Fibroblast of the aortic adventitia (primary cell): ENCODE measurements at regions not wholly inside any gene's neighbourhood (a gene's known extent, or its start where the extent isn't known, plus 50 kb on each side); places are given as distances from the start of the nearest gene placed in this dataset.
"Not testable (repeated sequence)": the region's sequence is repeated elsewhere in the genome, so short reads cannot be mapped to it uniquely, and the experiment has no call there.

Experiments used
- DNase-seq: peaks from one replicate; pipeline ENCODE4 v3.0.0-alpha.2; 2010; ENCODE audit warnings: low read depth
- H3K4me3 ChIP-seq: 2 replicates; pipeline ENCODE4 v1.5.1; 2011; ENCODE audit warnings: low read depth, mild to moderate bottlenecking, control low read depth, low read length, moderate library complexity
- CTCF ChIP-seq: IDR thresholded peaks from 2 replicates; pipeline ENCODE4 v1.5.1; 2011; ENCODE audit warnings: mild to moderate bottlenecking, low read length, control low read depth, inconsistent platforms; ENCODE audit not compliant: insufficient read depth

DNA sequence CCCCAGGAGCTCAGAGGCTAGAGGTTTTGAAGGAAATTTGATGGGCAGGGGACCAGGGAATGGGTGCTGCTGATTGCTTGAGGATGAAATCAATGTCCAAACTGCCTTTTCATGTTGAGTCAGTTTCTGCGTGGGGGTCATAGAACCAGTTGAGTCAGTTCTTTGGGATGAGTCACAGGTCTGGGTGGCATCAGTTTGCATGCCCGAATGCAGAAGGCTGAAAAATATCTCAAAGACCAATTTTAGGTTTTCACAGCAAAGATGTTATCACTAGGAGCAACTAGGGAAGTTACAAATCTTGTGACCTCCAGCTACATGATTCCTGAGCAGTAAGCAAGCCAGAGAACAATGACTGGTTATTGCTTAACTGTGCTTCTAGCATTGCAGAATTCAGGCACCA is 1135.1 kb upstream of the CRIM1 start:
- no peak for DNase-seq
- TF ChIP-seq CTCF: no peak
- H3K4me3 ChIP-seq: no peak overlapping the region

DNA sequence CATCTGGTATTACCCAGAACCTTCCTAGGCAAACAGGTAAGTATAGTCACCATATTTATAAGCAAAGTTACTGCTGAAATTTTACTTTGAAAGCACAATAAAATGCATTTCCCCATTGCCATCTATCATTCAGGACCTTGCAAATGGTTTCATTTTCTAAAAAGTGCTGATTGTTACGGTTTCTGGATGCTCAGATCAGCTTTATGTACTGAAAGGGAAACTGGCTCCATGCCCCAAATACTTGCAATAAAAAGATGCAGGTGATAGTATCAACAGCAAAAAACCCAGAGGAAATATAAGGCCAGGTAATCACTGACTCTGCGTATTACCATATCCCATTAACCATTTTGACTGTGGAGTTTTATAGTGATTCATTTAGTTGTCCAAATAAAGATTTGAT is 1150.7 kb upstream of the CRIM1 start:
- no peak for DNase-seq
- H3K4me3 ChIP-seq: no peak overlapping the region
- TF ChIP-seq CTCF: no peak

GRCh38 chr2:35204323-35204722 is 1151.3 kb upstream of the CRIM1 start:
- TF ChIP-seq CTCF: no peak
- no peak overlapping the region for H3K4me3 ChIP-seq
- no peak for DNase-seq

- TF ChIP-seq CTCF: no peak
- DNase-seq: no peak
Measured at GRCh38 chr2:35199298-35199697, 1156.3 kb upstream of the CRIM1 start.

GRCh38 chr2:35185861-35186412 is 1169.6 kb upstream of the CRIM1 start:
- no peak for TF ChIP-seq CTCF
- no peak overlapping the region for H3K4me3 ChIP-seq
- DNase-seq: no peak

More at GRCh38 chr2:35199298-35199697, 1156.3 kb upstream of the CRIM1 start:
- no peak overlapping the region for H3K4me3 ChIP-seq

- H3K4me3 ChIP-seq: no peak overlapping the region
- no peak for TF ChIP-seq CTCF
- no peak for DNase-seq
Measured at GRCh38 chr2:35184471-35184870, 1171.1 kb upstream of the CRIM1 start.

GRCh38 chr2:35176726-35177125 is 1178.9 kb upstream of the CRIM1 start:
- DNase-seq: not testable (repeated sequence)

DNA sequence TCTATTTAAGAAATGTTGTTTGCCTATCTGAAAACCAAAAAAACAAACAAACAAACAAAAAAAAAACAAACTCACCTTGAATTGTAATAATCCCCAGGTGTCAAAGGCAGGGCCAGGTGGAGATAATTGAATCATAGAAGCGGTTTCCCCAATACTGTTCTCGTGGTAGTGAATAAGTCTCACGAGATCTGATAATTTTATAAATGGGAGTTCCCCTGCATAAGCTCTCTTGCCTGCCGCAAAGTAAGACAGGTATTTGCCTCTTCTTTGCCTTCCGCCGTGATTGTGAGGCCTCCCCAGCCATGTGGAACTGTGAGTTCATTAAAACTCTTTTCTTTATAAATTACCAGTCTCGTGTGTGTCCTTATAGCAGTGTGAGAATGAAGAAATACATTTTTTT is 1180.7 kb upstream of the CRIM1 start:
- no peak overlapping the region for H3K4me3 ChIP-seq
- DNase-seq: no peak
- no peak for TF ChIP-seq CTCF

More at GRCh38 chr2:35176726-35177125, 1178.9 kb upstream of the CRIM1 start:
- not testable (repeated sequence) for H3K4me3 ChIP-seq
